NCI-H446 treated with DMSO at 0.1 percent for 48 hours (cell line): ENCODE measurements at regions not wholly inside any gene's neighbourhood (a gene's known extent, or its start where the extent isn't known, plus 50 kb on each side); places are given as distances from the start of the nearest gene placed in this dataset.
"Not testable (repeated sequence)": the region's sequence is repeated elsewhere in the genome, so short reads cannot be mapped to it uniquely, and the experiment has no call there.

Source experiments
- DNase-seq: peaks from one replicate; lab custom pipeline; 2025; lab: John Stamatoyannopoulos, UW

GRCh38 chr2:210961249-210961648 is 404.9 kb downstream of the CPS1 start:
- no peak for DNase-seq

GRCh38 chr2:210963386-210963785 is 407.0 kb downstream of the CPS1 start:
- DNase-seq: no peak

- no peak for DNase-seq
Observed at GRCh38 chr2:210964141-210964764, 407.9 kb downstream of the CPS1 start.

- no peak for DNase-seq
Observed at GRCh38 chr2:210965472-210965871, 409.1 kb downstream of the CPS1 start.

GRCh38 chr2:210966330-210966729 is 409.9 kb downstream of the CPS1 start:
- DNase-seq: no peak

GRCh38 chr2:210971431-210971830 is 415.0 kb downstream of the CPS1 start:
- no peak for DNase-seq

- DNase-seq: not testable (repeated sequence)
Observed at GRCh38 chr2:210986806-210987205, 430.4 kb downstream of the CPS1 start.

- no peak for DNase-seq
Observed at GRCh38 chr2:210991107-210991506, 434.7 kb downstream of the CPS1 start.

- no peak for DNase-seq
Observed at GRCh38 chr2:210994104-210994503, 437.7 kb downstream of the CPS1 start.

GRCh38 chr2:210997373-210997772 is 441.0 kb downstream of the CPS1 start:
- DNase-seq: no peak

GRCh38 chr2:210998334-210998733 is 441.9 kb downstream of the CPS1 start:
- no peak for DNase-seq

GRCh38 chr2:211014376-211014775 is 458.0 kb downstream of the CPS1 start:
- DNase-seq: no peak

- DNase-seq: no peak
Observed at GRCh38 chr2:211014906-211015305, 458.5 kb downstream of the CPS1 start.

GRCh38 chr2:211025089-211025488 is 468.7 kb downstream of the CPS1 start:
- DNase-seq: not testable (repeated sequence)

GRCh38 chr2:211026109-211026508 is 469.7 kb downstream of the CPS1 start:
- DNase-seq: no peak

- no peak for DNase-seq
Observed at GRCh38 chr2:211027976-211028375, 471.6 kb downstream of the CPS1 start.

GRCh38 chr2:211033765-211034164 is 477.4 kb downstream of the CPS1 start:
- DNase-seq: peak; percentile 2

- DNase-seq: no peak
Observed at GRCh38 chr2:211035548-211036185, 479.3 kb downstream of the CPS1 start.

GRCh38 chr2:211045025-211045424 is 488.6 kb downstream of the CPS1 start:
- no peak for DNase-seq

- DNase-seq: no peak
Observed at GRCh38 chr2:211049321-211050018, 493.1 kb downstream of the CPS1 start.

GRCh38 chr2:211055438-211055837 is 499.0 kb downstream of the CPS1 start:
- DNase-seq: peak; percentile 4

GRCh38 chr2:211061612-211062296 is 505.4 kb downstream of the CPS1 start:
- DNase-seq: no peak

GRCh38 chr2:211062297-211062612 is 505.9 kb downstream of the CPS1 start:
- DNase-seq: no peak
